OCI-LY7 (cell line): ENCODE measurements at regions not wholly inside any gene's neighbourhood (a gene's known extent, or its start where the extent isn't known, plus 50 kb on each side); places are given as distances from the start of the nearest gene placed in this dataset.

ENCODE experiments used
- CTCF ChIP-seq: fragments of 200-600 bp; sonication (generic); conservative IDR thresholded peaks from 2 replicates; pipeline ENCODE4 v1.5.1; 2014; ENCODE audit warnings: mild to moderate bottlenecking, antibody characterized with exemption, low read length, moderate library complexity, mixed read lengths
- EZH2phosphoT487 ChIP-seq: fragments of 200-600 bp; sonication (generic); IDR thresholded peaks from 2 replicates; pipeline ENCODE4 v1.6.1; 2018; ENCODE audit warnings: low read depth, borderline replicate concordance, mild to moderate bottlenecking, mixed run types, antibody characterized with exemption, low read length, moderate library complexity, mixed read lengths

GRCh38 chrX:147403040-147403439, 508.7 kb upstream of the FMR1 start:
- TF ChIP-seq CTCF (no peak), EZH2phosphoT487 (no peak)
